ENCODE measurements at regions not wholly inside any gene's neighbourhood (a gene's known extent, or its start where the extent isn't known, plus 50 kb on each side); places are given as distances from the start of the nearest gene placed in this dataset.

DNA sequence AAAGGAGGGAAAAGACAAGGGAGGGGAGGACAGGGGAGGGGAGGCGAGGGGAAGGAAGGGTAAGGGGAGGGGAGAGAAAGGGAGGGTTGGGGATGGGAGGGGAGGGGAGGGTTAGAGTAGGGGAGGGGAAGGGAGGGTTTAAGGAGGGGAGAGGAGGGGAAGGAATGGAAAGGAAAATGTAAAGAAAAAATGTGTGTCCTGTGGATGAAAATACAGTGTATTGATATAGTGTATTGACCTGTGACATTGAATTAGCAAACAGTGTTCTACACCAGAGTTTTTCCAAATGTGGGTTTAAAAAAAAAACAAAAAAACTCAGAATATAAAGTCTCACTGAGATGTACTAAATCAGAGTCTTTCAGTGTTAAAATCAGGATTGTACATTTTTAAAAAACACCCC lies 1279.8 kb upstream of the ADGRL2 start:
- TF ChIP-seq, protein P1, sequence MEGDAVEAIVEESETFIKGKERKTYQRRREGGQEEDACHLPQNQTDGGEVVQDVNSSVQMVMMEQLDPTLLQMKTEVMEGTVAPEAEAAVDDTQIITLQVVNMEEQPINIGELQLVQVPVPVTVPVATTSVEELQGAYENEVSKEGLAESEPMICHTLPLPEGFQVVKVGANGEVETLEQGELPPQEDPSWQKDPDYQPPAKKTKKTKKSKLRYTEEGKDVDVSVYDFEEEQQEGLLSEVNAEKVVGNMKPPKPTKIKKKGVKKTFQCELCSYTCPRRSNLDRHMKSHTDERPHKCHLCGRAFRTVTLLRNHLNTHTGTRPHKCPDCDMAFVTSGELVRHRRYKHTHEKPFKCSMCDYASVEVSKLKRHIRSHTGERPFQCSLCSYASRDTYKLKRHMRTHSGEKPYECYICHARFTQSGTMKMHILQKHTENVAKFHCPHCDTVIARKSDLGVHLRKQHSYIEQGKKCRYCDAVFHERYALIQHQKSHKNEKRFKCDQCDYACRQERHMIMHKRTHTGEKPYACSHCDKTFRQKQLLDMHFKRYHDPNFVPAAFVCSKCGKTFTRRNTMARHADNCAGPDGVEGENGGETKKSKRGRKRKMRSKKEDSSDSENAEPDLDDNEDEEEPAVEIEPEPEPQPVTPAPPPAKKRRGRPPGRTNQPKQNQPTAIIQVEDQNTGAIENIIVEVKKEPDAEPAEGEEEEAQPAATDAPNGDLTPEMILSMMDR (IDR thresholded peaks at IDR 0.05) = no peak
- TF ChIP-seq POLR2A (IDR thresholded peaks at IDR 0.05) = no peak
